C4-2B (cell line): ENCODE measurements at regions not wholly inside any gene's neighbourhood (a gene's known extent, or its start where the extent isn't known, plus 50 kb on each side); places are given as distances from the start of the nearest gene placed in this dataset.

ENCODE experiments used
- H3K27ac ChIP-seq: fragments of 450-650 bp; 2 replicates; pipeline ENCODE4 v1.5.1; 2017
- ZFX ChIP-seq: fragments of 450-650 bp; IDR thresholded peaks from 2 replicates; pipeline ENCODE4 v1.6.1; 2017
- TF ChIP-seq, protein P1 (sequence below): fragments of 450-650 bp; conservative IDR thresholded peaks from 2 replicates; pipeline ENCODE4 v1.5.1; 2017; ENCODE audit warnings: mild to moderate bottlenecking

DNA sequence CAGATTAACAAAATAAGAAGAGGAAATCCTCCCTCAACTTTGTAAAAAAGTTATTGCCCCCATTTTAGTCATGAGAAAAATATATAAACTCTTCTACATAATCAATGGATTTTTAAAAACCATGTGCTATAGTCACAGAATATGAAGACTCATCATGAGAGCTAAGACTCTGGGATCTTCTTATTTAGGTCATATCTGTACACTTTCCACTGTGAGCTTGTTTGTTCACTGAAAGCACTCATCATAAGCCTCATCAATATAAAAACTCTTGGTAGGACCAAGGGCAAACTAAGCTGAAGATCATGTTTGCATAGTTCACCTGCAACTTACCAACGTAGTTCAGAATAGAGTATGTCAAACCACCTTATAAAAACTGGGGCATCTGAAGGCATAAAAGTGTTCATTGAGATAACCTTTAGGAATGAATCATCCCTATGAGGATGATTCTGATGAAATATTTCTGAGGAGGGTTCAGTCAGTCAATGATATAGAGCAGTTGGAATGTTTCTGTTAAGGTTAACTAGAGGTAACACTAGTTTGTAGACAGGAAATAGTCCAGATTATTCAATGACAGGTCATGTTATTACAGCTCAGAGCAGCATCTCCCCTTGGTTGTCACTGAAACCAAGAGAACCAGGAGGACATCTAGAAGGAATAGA is 289.9 kb upstream of the SMC2 start:
- TF ChIP-seq ZFX: no peak
- TF ChIP-seq, protein P1, sequence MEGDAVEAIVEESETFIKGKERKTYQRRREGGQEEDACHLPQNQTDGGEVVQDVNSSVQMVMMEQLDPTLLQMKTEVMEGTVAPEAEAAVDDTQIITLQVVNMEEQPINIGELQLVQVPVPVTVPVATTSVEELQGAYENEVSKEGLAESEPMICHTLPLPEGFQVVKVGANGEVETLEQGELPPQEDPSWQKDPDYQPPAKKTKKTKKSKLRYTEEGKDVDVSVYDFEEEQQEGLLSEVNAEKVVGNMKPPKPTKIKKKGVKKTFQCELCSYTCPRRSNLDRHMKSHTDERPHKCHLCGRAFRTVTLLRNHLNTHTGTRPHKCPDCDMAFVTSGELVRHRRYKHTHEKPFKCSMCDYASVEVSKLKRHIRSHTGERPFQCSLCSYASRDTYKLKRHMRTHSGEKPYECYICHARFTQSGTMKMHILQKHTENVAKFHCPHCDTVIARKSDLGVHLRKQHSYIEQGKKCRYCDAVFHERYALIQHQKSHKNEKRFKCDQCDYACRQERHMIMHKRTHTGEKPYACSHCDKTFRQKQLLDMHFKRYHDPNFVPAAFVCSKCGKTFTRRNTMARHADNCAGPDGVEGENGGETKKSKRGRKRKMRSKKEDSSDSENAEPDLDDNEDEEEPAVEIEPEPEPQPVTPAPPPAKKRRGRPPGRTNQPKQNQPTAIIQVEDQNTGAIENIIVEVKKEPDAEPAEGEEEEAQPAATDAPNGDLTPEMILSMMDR: no peak
- no peak overlapping the region for H3K27ac ChIP-seq

DNA sequence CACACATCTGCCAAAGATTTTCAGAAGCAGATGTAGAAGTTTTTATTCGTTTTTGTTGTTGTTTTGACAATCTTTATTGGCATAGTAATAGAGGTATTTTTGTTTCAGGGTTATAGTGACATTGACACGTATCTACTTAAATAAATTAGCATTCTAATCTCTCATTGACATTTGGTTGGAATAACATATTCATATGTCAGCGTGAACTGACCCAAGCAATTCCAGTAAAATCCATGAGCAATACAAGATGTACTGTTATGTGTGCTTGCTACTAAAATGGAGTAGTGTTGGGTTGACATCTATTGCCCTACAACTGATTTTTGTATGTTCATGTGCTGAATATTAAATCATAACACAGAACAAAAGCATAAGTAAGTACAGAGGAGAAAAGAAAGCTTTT is 284.4 kb upstream of the SMC2 start:
- no peak overlapping the region for H3K27ac ChIP-seq
- TF ChIP-seq ZFX: no peak
- TF ChIP-seq, protein P1: no peak

DNA sequence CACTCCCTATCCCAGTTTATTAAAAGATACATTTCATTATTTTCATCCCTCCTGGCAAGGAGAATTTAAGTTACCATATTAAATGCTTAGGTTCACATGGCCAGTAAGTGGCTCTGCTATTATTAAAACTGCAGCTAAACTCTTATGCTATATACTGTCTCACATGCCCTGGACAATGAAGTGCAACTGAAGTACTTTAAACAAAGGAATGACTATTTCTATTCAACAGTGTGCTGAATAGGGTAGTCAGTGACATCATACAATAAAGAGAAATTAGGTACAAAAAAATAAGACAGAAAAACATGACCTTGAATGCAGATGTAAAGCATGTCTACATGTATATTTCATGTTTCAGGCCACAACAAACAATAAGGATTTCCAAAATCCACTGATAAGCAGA is 282.6 kb upstream of the SMC2 start:
- no peak for TF ChIP-seq ZFX
- TF ChIP-seq, protein P1: no peak
- no peak overlapping the region for H3K27ac ChIP-seq

DNA sequence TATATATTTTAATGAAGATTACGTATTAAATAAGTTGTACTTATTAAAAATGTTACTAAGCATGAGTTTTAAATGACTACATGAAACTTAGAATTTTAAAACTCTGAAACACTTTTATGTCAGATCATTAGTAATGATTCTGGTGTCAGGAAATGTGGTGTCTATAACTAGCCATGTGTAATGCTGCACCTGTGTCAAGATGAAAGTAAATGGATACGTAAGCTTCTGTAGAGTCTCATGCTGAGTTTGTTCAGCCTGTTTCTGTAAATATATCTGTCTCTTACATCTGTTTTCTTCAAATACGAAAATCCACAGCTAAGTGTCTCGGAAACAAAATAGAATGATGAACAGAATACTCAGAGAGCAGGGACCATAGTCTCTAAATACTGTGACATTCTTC is 278.0 kb upstream of the SMC2 start:
- H3K27ac ChIP-seq: no peak overlapping the region
- TF ChIP-seq, protein P1: no peak
- TF ChIP-seq ZFX: no peak

DNA sequence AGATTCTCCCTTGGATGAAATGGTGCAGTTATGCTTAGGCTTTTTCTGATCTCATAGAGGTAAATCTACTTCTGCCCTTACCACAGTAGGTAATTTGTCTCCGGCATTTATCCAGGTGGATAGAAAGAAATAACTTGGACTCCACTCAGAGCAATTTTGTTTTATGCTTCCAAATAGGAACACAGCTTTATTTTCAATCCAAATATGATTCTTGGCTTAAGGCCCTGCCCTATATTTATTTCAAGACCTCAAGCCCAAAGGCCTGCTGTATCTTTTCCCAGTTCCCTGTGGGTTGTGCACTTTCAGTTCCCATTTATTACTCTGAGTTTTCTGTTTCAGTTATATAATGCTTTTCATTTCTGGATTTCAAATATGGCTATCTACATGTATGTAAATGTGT is 274.2 kb upstream of the SMC2 start:
- no peak for TF ChIP-seq ZFX
- TF ChIP-seq, protein P1: no peak
- no peak overlapping the region for H3K27ac ChIP-seq

DNA sequence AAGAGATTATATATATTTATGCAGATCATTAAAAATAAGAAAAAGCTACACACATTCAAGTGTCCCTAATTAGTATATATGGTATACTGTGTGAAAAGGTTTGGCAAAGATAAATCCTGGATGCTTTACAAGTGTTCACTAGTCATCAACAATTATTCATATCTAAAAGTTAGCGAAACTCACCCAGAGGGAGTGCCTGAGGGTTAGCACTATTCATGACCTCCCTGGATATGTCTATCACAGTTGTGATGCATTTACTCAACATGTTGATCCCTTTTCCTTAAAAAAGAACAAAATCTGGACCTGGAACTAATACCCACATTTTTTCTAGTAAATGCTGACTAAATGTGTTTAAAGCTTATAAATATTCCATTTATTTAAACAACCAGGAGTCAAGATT is 273.0 kb upstream of the SMC2 start:
- TF ChIP-seq, protein P1: no peak
- no peak for TF ChIP-seq ZFX
- no peak overlapping the region for H3K27ac ChIP-seq

DNA sequence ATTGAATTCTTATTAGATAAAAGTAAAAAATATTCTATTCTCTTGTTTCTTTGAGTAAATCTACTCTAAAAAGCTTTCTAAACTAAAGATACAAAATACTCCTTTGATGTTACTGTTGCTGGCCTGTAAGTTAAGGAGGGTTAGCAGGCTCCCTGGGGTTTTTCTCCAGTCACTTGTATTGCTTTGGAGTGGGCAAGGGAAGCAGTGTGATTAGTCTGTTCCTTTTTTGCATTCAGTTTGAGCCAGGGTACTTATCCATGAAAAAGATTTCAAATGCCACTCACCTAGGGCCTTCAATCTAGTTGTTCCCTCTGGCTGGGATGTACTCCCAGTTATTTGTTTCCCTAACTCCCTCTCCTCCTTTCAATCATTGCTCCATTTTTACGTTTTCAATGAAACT is 256.2 kb upstream of the SMC2 start:
- no peak overlapping the region for H3K27ac ChIP-seq
- no peak for TF ChIP-seq ZFX
- TF ChIP-seq, protein P1: no peak
